GM12878 (cell line): ENCODE measurements at regions not wholly inside any gene's neighbourhood (a gene's known extent, or its start where the extent isn't known, plus 50 kb on each side); places are given as distances from the start of the nearest gene placed in this dataset.

ENCODE experiments used
- FOXM1 ChIP-seq: IDR thresholded peaks from 2 replicates; pipeline ENCODE4 v1.6.1; 2012; ENCODE audit warnings: low read depth, mild to moderate bottlenecking, inconsistent platforms, low read length, moderate library complexity
- TF ChIP-seq, protein P1 (sequence below), 3 experiments: IDR thresholded peaks in 2 of 3; conservative IDR thresholded peaks in 1 of 3; 2 replicates each; pipeline ENCODE4 v1.5.1; 2011; ENCODE audit warnings: low read depth in 3 of 3, low read length in 3 of 3, mild to moderate bottlenecking in 3 of 3, control low read depth in 2 of 3, moderate library complexity in 2 of 3, inconsistent platforms in 1 of 3, mixed read lengths in 1 of 3; ENCODE audit not compliant: control insufficient read depth in 2 of 3, insufficient read depth in 1 of 3; ENCODE audit errors: extremely low read depth in 1 of 3

DNA sequence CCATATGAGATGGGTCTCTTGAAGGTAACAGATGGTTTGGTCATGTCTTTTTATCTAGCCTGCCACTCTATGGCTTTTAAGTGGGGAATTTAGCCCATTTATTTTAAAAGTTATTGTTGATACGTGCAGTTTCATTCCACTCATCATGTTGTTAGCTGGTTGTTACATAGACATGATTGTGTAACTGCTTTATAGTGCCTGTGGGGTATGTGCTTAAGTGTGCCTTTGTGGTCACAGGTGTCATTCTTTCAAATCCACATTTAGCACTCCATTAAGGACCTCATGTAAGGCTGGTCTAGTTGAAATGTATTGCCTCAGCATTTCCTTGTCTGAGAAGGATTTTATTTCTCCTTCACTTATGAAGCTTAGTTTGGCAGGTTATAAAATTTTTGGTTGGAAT is 263.8 kb upstream of the LUZP2 start:
- no peak for TF ChIP-seq FOXM1
- TF ChIP-seq, protein P1, sequence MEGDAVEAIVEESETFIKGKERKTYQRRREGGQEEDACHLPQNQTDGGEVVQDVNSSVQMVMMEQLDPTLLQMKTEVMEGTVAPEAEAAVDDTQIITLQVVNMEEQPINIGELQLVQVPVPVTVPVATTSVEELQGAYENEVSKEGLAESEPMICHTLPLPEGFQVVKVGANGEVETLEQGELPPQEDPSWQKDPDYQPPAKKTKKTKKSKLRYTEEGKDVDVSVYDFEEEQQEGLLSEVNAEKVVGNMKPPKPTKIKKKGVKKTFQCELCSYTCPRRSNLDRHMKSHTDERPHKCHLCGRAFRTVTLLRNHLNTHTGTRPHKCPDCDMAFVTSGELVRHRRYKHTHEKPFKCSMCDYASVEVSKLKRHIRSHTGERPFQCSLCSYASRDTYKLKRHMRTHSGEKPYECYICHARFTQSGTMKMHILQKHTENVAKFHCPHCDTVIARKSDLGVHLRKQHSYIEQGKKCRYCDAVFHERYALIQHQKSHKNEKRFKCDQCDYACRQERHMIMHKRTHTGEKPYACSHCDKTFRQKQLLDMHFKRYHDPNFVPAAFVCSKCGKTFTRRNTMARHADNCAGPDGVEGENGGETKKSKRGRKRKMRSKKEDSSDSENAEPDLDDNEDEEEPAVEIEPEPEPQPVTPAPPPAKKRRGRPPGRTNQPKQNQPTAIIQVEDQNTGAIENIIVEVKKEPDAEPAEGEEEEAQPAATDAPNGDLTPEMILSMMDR (IDR thresholded peaks at IDR 0.05 in 2 of 3, conservative IDR thresholded peaks at IDR 0.05 in 1 of 3; ENCODE audit: control insufficient read depth in 2 of 3, extremely low read depth in 1 of 3, insufficient read depth in 1 of 3, low read depth in 3 of 3, low read length in 3 of 3): no peak
